ENCODE measurements at regions not wholly inside any gene's neighbourhood (a gene's known extent, or its start where the extent isn't known, plus 50 kb on each side); places are given as distances from the start of the nearest gene placed in this dataset.

- no peak for TF ChIP-seq CTCF (IDR thresholded peaks at IDR 0.05)
- TF ChIP-seq EZH2 (IDR thresholded peaks at IDR 0.05; ENCODE audit: borderline replicate concordance, insufficient read depth, low read depth, low read length, poor library complexity, severe bottlenecking) = no peak
Measured at GRCh38 chr2:144261336-144261735, 258.6 kb downstream of the ZEB2 start.
